ENCODE measurements at regions not wholly inside any gene's neighbourhood (a gene's known extent, or its start where the extent isn't known, plus 50 kb on each side); places are given as distances from the start of the nearest gene placed in this dataset.
"Not testable (repeated sequence)": the region's sequence is repeated elsewhere in the genome, so short reads cannot be mapped to it uniquely, and the experiment has no call there.

DNA sequence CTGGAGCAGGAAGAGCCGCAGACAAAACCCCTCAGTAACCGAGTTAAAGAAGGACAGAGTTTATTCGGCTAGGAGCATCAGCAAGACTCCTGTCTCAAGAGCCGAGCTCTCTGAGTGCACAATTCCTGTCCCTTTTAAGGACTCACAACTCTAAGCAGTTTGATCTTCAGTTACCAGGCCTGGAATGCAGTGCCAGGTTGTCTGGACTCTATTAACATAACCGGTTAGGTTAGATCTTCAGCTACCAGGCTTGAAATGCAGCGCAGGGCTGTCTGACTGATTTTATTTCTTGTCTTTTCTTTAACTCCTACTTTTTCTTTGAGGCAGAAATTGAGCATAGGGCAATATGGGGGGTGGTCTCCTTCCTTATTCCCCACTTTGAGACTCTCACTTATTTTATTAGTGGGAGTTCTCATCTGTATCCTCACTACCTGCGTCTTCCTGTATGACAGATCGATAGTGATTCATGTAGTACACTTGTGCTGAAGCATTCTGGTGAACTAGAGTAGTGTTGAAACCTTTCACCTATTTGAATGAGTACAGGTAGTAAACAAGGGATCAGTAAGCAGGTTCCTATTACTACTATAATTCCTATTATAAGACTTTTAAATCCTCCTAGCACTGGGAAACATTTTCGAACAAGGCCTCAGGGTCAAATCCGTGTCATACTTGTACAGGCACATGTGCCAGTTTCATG is 325.0 kb downstream of the CGGBP1 start:
- no peaks in the 10 kb centered on the region for H3K36me3 ChIP-seq (ENCODE audit: insufficient read depth, low read length)
- no peaks in the 10 kb centered on the region for H3K9me3 ChIP-seq (ENCODE audit: low read length)
- H3K4me1 ChIP-seq (ENCODE audit: insufficient read depth, low read length): no peaks in the 10 kb centered on the region
- H2AFZ ChIP-seq (ENCODE audit: low read depth, low read length): no peak overlapping the region
- H3K4me3 ChIP-seq (ENCODE audit: low read length): no peak overlapping the region
- no peaks in the 10 kb centered on the region for H3K27me3 ChIP-seq (ENCODE audit: insufficient read depth, low read length)

GRCh38 chr3:87732294-87732693 is 326.5 kb downstream of the CGGBP1 start:
- Histone ChIP-seq H3K9me3 (ENCODE audit: low read length) (no peaks in the 10 kb centered on the region), H2AFZ (ENCODE audit: low read depth, low read length) (no peak overlapping the region), H3K4me1 (ENCODE audit: insufficient read depth, low read length) (no peaks in the 10 kb centered on the region), H3K36me3 (ENCODE audit: insufficient read depth, low read length) (no peaks in the 10 kb centered on the region), H3K27me3 (ENCODE audit: insufficient read depth, low read length) (no peaks in the 10 kb centered on the region), H3K4me3 (ENCODE audit: low read length) (no peak overlapping the region)

- H3K9me3 ChIP-seq (ENCODE audit: low read length): no peaks in the 10 kb centered on the region
- no peaks in the 10 kb centered on the region for H3K4me1 ChIP-seq (ENCODE audit: insufficient read depth, low read length)
- no peak overlapping the region for H3K4me3 ChIP-seq (ENCODE audit: low read length)
- no peaks in the 10 kb centered on the region for H3K36me3 ChIP-seq (ENCODE audit: insufficient read depth, low read length)
- no peak overlapping the region for H2AFZ ChIP-seq (ENCODE audit: low read depth, low read length)
- no peaks in the 10 kb centered on the region for H3K27me3 ChIP-seq (ENCODE audit: insufficient read depth, low read length)
Observed at GRCh38 chr3:87727783-87728182, 331.0 kb downstream of the CGGBP1 start.

DNA sequence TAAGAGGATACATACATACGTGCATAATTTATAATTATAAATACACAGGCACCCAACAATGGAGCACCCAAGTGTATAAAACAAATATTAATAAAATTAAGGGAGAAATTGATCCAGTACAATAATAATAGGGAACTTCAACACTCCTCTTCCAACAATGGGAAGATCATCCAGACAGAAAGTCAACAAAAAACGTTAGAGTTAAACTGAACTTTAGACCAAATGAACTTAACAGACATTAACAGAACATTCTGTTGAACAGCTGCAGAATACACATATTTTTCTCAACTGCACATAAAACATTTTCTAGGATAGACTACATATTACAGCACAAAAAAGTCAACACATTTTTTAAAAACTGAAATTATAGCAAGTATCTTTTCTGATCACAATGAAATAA is 339.7 kb downstream of the CGGBP1 start:
- no peak overlapping the region for H2AFZ ChIP-seq (ENCODE audit: low read depth, low read length)
- no peaks in the 10 kb centered on the region for H3K9me3 ChIP-seq (ENCODE audit: low read length)
- no peak overlapping the region for H3K4me3 ChIP-seq (ENCODE audit: low read length)
- H3K36me3 ChIP-seq (ENCODE audit: insufficient read depth, low read length): no peaks in the 10 kb centered on the region
- H3K27me3 ChIP-seq (ENCODE audit: insufficient read depth, low read length): no peaks in the 10 kb centered on the region
- no peaks in the 10 kb centered on the region for H3K4me1 ChIP-seq (ENCODE audit: insufficient read depth, low read length)

DNA sequence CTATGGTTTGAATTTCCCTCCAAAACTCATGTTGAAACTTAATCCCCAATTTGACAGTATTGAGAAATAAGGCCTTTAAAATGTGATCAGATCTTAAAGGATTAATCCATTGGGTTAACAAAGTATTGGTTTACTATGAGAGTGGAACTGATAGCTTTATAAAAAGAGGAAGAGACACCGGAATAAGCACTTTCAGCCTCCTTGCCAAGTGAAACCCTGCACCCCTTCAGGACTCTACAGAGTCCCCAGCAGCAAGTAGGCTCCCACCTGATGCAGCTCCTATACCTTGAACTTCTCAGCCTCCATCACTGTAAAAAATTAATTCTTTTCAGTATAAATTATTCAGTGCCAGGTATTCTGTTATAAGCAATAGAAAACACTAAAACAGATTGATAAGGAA is 348.3 kb downstream of the CGGBP1 start:
- Histone ChIP-seq H2AFZ (ENCODE audit: low read depth, low read length) (no peak overlapping the region), H3K36me3 (ENCODE audit: insufficient read depth, low read length) (no peaks in the 10 kb centered on the region), H3K4me3 (ENCODE audit: low read length) (no peak overlapping the region), H3K4me1 (ENCODE audit: insufficient read depth, low read length) (no peaks in the 10 kb centered on the region), H3K27me3 (ENCODE audit: insufficient read depth, low read length) (no peaks in the 10 kb centered on the region), H3K9me3 (ENCODE audit: low read length) (no peaks in the 10 kb centered on the region)

GRCh38 chr3:87710028-87710427 is 348.8 kb downstream of the CGGBP1 start:
- Histone ChIP-seq H3K36me3 (ENCODE audit: insufficient read depth, low read length) (no peaks in the 10 kb centered on the region), H3K27me3 (ENCODE audit: insufficient read depth, low read length) (no peaks in the 10 kb centered on the region), H3K4me1 (ENCODE audit: insufficient read depth, low read length) (no peaks in the 10 kb centered on the region), H3K9me3 (ENCODE audit: low read length) (no peaks in the 10 kb centered on the region), H3K4me3 (ENCODE audit: low read length) (no peak overlapping the region), H2AFZ (ENCODE audit: low read depth, low read length) (no peak overlapping the region)

DNA sequence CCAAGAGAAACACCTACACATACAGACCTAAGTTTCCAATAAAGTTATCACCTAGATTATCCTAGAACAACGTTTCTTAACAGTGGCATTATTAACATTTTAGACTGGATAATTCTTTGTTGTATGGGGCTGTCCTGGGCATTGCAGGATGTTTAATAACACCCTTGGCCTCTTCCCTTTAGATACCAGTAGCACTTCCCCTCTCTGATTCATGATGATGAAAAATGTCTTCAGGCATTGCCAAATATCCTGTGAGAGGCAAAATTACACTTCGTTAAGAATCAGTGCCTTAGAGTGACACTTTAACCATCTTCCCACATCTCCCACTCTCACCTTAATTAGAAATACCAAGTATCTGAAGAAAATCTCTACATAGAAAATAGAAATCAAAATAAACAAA is 352.6 kb downstream of the CGGBP1 start:
- Histone ChIP-seq H3K4me3 (ENCODE audit: low read length) (no peak overlapping the region), H3K9me3 (ENCODE audit: low read length) (no peaks in the 10 kb centered on the region), H3K36me3 (ENCODE audit: insufficient read depth, low read length) (no peaks in the 10 kb centered on the region), H3K4me1 (ENCODE audit: insufficient read depth, low read length) (no peaks in the 10 kb centered on the region), H2AFZ (ENCODE audit: low read depth, low read length) (no peak overlapping the region), H3K27me3 (ENCODE audit: insufficient read depth, low read length) (no peaks in the 10 kb centered on the region)

DNA sequence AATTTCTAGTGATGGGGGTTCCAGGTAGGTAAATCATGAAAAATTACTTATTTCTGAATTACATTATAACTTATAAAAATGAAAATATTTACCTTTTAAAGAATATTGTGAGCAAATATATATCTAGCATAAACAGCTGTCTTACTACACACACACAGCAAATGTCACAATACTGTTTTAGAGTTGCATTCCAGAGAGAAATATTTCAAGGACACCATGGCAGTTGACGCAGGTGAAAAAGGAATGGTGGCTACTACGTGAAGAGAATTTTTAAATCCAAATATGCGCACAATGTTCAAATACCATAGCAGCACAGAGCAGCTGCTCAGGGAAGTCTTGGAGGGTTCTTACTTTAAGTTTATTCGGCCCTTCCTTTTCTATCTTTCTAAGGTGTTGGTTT is 356.2 kb downstream of the CGGBP1 start:
- Histone ChIP-seq H3K4me3 (ENCODE audit: low read length) (no peak overlapping the region), H3K4me1 (ENCODE audit: insufficient read depth, low read length) (no peaks in the 10 kb centered on the region), H2AFZ (ENCODE audit: low read depth, low read length) (no peak overlapping the region), H3K36me3 (ENCODE audit: insufficient read depth, low read length) (no peaks in the 10 kb centered on the region), H3K9me3 (ENCODE audit: low read length) (no peaks in the 10 kb centered on the region), H3K27me3 (ENCODE audit: insufficient read depth, low read length) (no peaks in the 10 kb centered on the region)

GRCh38 chr3:87696124-87697013 is 362.4 kb downstream of the CGGBP1 start:
- no peaks in the 10 kb centered on the region for H3K36me3 ChIP-seq (ENCODE audit: insufficient read depth, low read length)
- H2AFZ ChIP-seq (ENCODE audit: low read depth, low read length): no peak overlapping the region
- H3K4me3 ChIP-seq (ENCODE audit: low read length): no peak overlapping the region
- H3K27me3 ChIP-seq (ENCODE audit: insufficient read depth, low read length): no peaks in the 10 kb centered on the region
- no peaks in the 10 kb centered on the region for H3K4me1 ChIP-seq (ENCODE audit: insufficient read depth, low read length)
- no peaks in the 10 kb centered on the region for H3K9me3 ChIP-seq (ENCODE audit: low read length)

DNA sequence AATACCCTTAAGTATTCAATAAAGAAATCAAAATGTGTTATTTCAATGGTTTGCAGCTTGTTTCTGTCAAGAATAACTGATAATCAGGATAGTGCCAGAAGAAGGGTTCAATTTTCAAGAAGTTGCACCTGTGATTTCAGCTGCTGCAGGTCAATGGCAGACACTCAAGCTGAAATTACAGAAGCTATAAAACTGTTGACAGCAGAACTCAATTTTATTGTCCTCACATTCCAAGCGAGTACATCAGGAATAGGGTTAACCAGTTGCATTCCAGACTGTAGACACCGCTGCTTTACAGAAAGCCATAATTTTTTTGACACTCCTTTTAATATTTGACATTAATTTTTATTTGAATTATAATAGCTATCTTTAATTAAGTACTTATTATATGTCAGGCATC is 364.1 kb downstream of the CGGBP1 start:
- Histone ChIP-seq H3K4me1 (ENCODE audit: insufficient read depth, low read length) (no peaks in the 10 kb centered on the region), H3K9me3 (ENCODE audit: low read length) (no peaks in the 10 kb centered on the region), H3K4me3 (ENCODE audit: low read length) (no peak overlapping the region), H2AFZ (ENCODE audit: low read depth, low read length) (no peak overlapping the region), H3K36me3 (ENCODE audit: insufficient read depth, low read length) (no peaks in the 10 kb centered on the region), H3K27me3 (ENCODE audit: insufficient read depth, low read length) (no peaks in the 10 kb centered on the region)

DNA sequence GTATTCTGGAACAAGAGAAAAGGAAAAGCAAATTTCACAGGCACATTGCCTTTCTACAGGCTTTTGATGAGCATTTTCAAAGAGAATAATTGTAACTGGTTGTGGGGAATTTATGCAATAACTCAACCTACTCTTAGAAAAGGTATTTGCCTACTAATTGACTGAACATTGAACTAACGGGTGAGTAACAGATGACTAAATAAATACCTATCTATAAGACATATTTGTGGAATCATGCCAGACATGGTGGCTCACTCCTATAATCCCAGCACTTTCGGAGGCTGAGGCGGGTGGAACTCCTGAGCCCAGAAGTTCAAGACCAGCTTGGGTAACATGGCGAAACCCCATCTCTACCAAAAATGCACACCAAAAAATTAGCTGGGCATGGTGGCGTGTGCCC is 367.7 kb downstream of the CGGBP1 start:
- Histone ChIP-seq H3K9me3 (ENCODE audit: low read length) (no peaks in the 10 kb centered on the region), H3K27me3 (ENCODE audit: insufficient read depth, low read length) (no peaks in the 10 kb centered on the region), H3K4me1 (ENCODE audit: insufficient read depth, low read length) (no peaks in the 10 kb centered on the region), H2AFZ (ENCODE audit: low read depth, low read length) (no peak overlapping the region), H3K36me3 (ENCODE audit: insufficient read depth, low read length) (no peaks in the 10 kb centered on the region), H3K4me3 (ENCODE audit: low read length) (no peak overlapping the region)

DNA sequence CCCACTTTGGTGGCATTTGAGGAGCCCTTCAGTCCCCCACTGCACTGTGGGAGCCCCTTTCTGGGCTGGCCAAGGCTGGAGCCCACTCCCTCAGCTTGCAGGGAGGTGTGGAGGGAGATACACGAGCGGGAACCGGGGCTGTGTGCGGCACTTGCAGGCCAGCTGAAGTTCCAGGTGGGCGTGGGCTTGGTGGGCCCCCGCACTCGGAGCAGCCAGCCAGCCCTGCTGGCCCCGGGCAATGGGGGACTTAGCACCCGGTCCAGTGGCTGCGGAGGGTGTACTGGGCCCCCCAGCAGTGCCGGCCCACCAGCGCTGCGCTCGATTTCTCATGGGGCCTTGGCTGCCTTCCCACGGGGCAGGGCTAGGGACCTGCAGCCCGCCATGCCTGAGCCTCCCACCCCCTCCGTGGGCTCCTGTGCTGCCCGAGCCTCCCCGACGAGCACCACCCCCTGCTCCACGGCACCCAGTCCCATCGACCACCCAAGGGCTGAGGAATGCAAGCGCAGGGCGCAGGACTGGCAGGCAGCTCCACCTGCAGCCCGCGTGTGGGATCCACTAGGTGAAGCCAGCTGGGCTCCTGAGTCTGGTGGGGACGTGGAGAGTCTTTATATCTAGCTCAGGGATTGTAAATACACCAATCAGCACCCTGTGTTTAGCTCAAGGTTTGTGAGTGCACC is 379.7 kb downstream of the CGGBP1 start:
- not testable (repeated sequence) for H3K36me3 ChIP-seq (ENCODE audit: insufficient read depth, low read length); H3K27me3 ChIP-seq (ENCODE audit: insufficient read depth, low read length); H3K4me3 ChIP-seq (ENCODE audit: low read length); H2AFZ ChIP-seq (ENCODE audit: low read depth, low read length); H3K4me1 ChIP-seq (ENCODE audit: insufficient read depth, low read length); H3K9me3 ChIP-seq (ENCODE audit: low read length)

DNA sequence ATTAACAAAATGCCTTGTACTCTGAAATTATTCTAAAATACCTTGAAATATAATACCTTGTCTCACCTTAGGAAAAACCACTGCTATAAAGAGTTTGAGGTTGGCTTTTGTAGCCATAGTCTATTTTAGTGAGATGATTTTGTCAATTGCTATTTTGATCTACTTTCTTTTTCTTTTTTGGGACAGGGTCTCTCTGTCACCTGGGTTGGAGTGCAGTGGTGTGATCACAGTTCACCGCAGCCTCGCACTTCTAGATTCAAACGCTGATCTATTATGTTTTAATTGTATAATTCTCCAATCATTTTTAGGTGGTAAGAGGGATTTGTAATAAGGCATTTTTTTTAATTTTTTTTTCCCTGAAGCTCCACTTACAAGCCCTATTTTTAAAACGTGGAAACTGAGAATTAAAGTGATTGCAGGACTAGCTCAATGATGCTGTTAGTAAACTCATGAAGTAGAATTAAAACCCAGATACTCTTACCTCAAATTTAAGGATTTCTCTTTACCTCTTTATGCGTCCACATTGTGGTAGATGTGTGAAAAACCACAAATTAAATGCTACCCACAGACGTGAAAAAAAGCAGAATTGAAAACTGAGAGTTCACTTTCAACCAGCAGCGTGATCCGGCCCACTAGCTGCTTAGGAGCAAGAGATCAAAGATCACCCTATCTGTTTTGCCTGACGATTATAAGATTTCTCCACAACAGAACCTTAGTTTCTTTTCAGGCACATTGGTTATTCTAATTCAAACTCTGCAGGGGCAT is 384.2 kb downstream of the CGGBP1 start:
- H3K4me1 ChIP-seq (ENCODE audit: insufficient read depth, low read length): no peaks in the 10 kb centered on the region
- H3K36me3 ChIP-seq (ENCODE audit: insufficient read depth, low read length): no peaks in the 10 kb centered on the region
- no peaks in the 10 kb centered on the region for H3K9me3 ChIP-seq (ENCODE audit: low read length)
- H2AFZ ChIP-seq (ENCODE audit: low read depth, low read length): no peak overlapping the region
- no peak overlapping the region for H3K4me3 ChIP-seq (ENCODE audit: low read length)
- no peaks in the 10 kb centered on the region for H3K27me3 ChIP-seq (ENCODE audit: insufficient read depth, low read length)

Measured in neuron (in vitro differentiated cells).